ENCODE measurements at regions not wholly inside any gene's neighbourhood (a gene's known extent, or its start where the extent isn't known, plus 50 kb on each side); places are given as distances from the start of the nearest gene placed in this dataset.
"Not testable (repeated sequence)": the region's sequence is repeated elsewhere in the genome, so short reads cannot be mapped to it uniquely, and the experiment has no call there.

- H3K9me3 ChIP-seq: no peaks in the 10 kb centered on the region
- H3K36me3 ChIP-seq: no peaks in the 10 kb centered on the region
- H3K27me3 ChIP-seq: no peaks in the 10 kb centered on the region
- no peaks in the 10 kb centered on the region for H3K4me1 ChIP-seq
- intact Hi-C loops (cut with DNase I; ENCODE audit: low total_unique reads): no loop called here
- no peak overlapping the region for H3K27ac ChIP-seq
- H3K4me3 ChIP-seq: no peak overlapping the region
- DNase-seq (ENCODE audit: low spot score in 2 of 2): no peak
- TF ChIP-seq CTCF (IDR thresholded peaks at IDR 0.05) (no peak), POLR2AphosphoS5 (IDR thresholded peaks at IDR 0.05) (no peak), POLR2A (IDR thresholded peaks at IDR 0.05) (no peak)
These were observed 149.6 kb downstream of the CYP26A1 start for GRCh38 chr10:93223336-93223735.

- no peak for DNase-seq (ENCODE audit: low spot score in 2 of 2)
- Histone ChIP-seq H3K4me3 (no peak overlapping the region), H3K4me1 (no peaks in the 10 kb centered on the region), H3K9me3 (no peaks in the 10 kb centered on the region), H3K36me3 (no peaks in the 10 kb centered on the region), H3K27ac (no peak overlapping the region), H3K27me3 (no peaks in the 10 kb centered on the region)
- intact Hi-C loops (cut with DNase I; ENCODE audit: low total_unique reads): no loop called here
- TF ChIP-seq POLR2A (IDR thresholded peaks at IDR 0.05) (no peak), POLR2AphosphoS5 (IDR thresholded peaks at IDR 0.05) (no peak), CTCF (IDR thresholded peaks at IDR 0.05) (no peak)
These were observed 150.5 kb downstream of the CYP26A1 start for GRCh38 chr10:93224005-93224779.

GRCh38 chr10:93225938-93226337, 152.2 kb downstream of the CYP26A1 start:
- no peak for TF ChIP-seq CTCF (IDR thresholded peaks at IDR 0.05)
- TF ChIP-seq POLR2AphosphoS5 (IDR thresholded peaks at IDR 0.05): no peak
- TF ChIP-seq POLR2A (IDR thresholded peaks at IDR 0.05): no peak
- DNase-seq (ENCODE audit: low spot score in 2 of 2): no peak
- H3K36me3 ChIP-seq: no peaks in the 10 kb centered on the region
- no peaks in the 10 kb centered on the region for H3K27me3 ChIP-seq
- H3K4me1 ChIP-seq: no peaks in the 10 kb centered on the region
- H3K4me3 ChIP-seq: no peak overlapping the region
- intact Hi-C loops (cut with DNase I; ENCODE audit: low total_unique reads): loop anchor here (5.0 kb wide), 1 partner anchor 1934 kb away; no protein-coding TSS in a partner anchor
- H3K9me3 ChIP-seq: no peaks in the 10 kb centered on the region
- H3K27ac ChIP-seq: peak overlapping the region; percentile 7 to 52

- DNase-seq (ENCODE audit: low spot score in 2 of 2): no peak
- Histone ChIP-seq H3K4me1 (no peaks in the 10 kb centered on the region), H3K4me3 (no peak overlapping the region), H3K9me3 (no peaks in the 10 kb centered on the region), H3K27me3 (no peaks in the 10 kb centered on the region), H3K27ac (peak overlapping the region; percentile 7 to 52), H3K36me3 (no peaks in the 10 kb centered on the region)
- intact Hi-C loops (cut with DNase I; ENCODE audit: low total_unique reads): loop anchor here (5.0 kb wide), 1 partner anchor 1934 kb away; no protein-coding TSS in a partner anchor
- TF ChIP-seq CTCF (IDR thresholded peaks at IDR 0.05): no peak
- TF ChIP-seq POLR2A (IDR thresholded peaks at IDR 0.05): no peak
- TF ChIP-seq POLR2AphosphoS5 (IDR thresholded peaks at IDR 0.05): no peak
These were observed 152.9 kb downstream of the CYP26A1 start for GRCh38 chr10:93226619-93227018.

- H3K27ac ChIP-seq; intact Hi-C loops (cut with DNase I; ENCODE audit: low total_unique reads); H3K9me3 ChIP-seq; H3K4me3 ChIP-seq; DNase-seq (ENCODE audit: low spot score in 2 of 2); H3K36me3 ChIP-seq; H3K27me3 ChIP-seq; H3K4me1 ChIP-seq: not testable (repeated sequence)
These were observed 156.9 kb downstream of the CYP26A1 start for GRCh38 chr10:93230596-93230995.

GRCh38 chr10:93232159-93232558, 158.5 kb downstream of the CYP26A1 start:
- not testable (repeated sequence) for H3K27ac ChIP-seq; H3K27me3 ChIP-seq; DNase-seq (ENCODE audit: low spot score in 2 of 2); H3K4me1 ChIP-seq; H3K4me3 ChIP-seq; H3K9me3 ChIP-seq; H3K36me3 ChIP-seq
- intact Hi-C loops (cut with DNase I; ENCODE audit: low total_unique reads): loop anchor here (2.0 kb wide), 1 partner anchor 77 kb away; no protein-coding TSS in a partner anchor

- intact Hi-C loops (cut with DNase I; ENCODE audit: low total_unique reads); H3K27me3 ChIP-seq; DNase-seq (ENCODE audit: low spot score in 2 of 2); H3K4me1 ChIP-seq; H3K9me3 ChIP-seq; H3K4me3 ChIP-seq; H3K27ac ChIP-seq; H3K36me3 ChIP-seq: not testable (repeated sequence)
These were observed 161.2 kb downstream of the CYP26A1 start for GRCh38 chr10:93234940-93235339.

Data from breast epithelium (tissue), 4 donors.